ENCODE measurements at regions not wholly inside any gene's neighbourhood (a gene's known extent, or its start where the extent isn't known, plus 50 kb on each side); places are given as distances from the start of the nearest gene placed in this dataset.

GRCh38 chr1:201682964-201683363 lies 144.0 kb downstream of the NAV1 start:
- TF ChIP-seq POLR2A (IDR thresholded peaks at IDR 0.05) (no peak), CTCF (IDR thresholded peaks at IDR 0.05) (no peak)
